ENCODE measurements at regions not wholly inside any gene's neighbourhood (a gene's known extent, or its start where the extent isn't known, plus 50 kb on each side); places are given as distances from the start of the nearest gene placed in this dataset.

GRCh38 chr13:66003558-66003957 is 1226.6 kb downstream of the PCDH9 start:
- no peak for TF ChIP-seq PBX3 (IDR thresholded peaks at IDR 0.05; ENCODE audit: insufficient replicate concordance, low read depth, low read length)
- no peak for TF ChIP-seq MTA3 (IDR thresholded peaks at IDR 0.05; ENCODE audit: borderline replicate concordance, low read length)
- no peak for TF ChIP-seq BCL3 (IDR thresholded peaks at IDR 0.05; ENCODE audit: borderline replicate concordance, insufficient read depth, low read depth, low read length, poor library complexity, severe bottlenecking)
- TF ChIP-seq CHD4 (IDR thresholded peaks at IDR 0.05), result no peak
- no peak for TF ChIP-seq CTCF (IDR thresholded peaks at IDR 0.05 in 2 of 3, conservative IDR thresholded peaks at IDR 0.05 in 1 of 3; ENCODE audit: control insufficient read depth in 2 of 3, extremely low read depth in 1 of 3, insufficient read depth in 1 of 3, low read depth in 3 of 3, low read length in 3 of 3)
- TF ChIP-seq SPI1 (IDR thresholded peaks at IDR 0.05; ENCODE audit: borderline replicate concordance, insufficient read depth, low read depth, low read length), result no peak
- no peak for TF ChIP-seq MAX (IDR thresholded peaks at IDR 0.05; ENCODE audit: low read depth, low read length)
- no peak for TF ChIP-seq YY1 (IDR thresholded peaks at IDR 0.05; ENCODE audit: low read depth, low read length)
- TF ChIP-seq RAD21 (IDR thresholded peaks at IDR 0.05; ENCODE audit: insufficient read depth, low read depth, low read length), result no peak
- TF ChIP-seq GATAD2B (conservative IDR thresholded peaks at IDR 0.05; ENCODE audit: low read depth), result no peak
- no peak for TF ChIP-seq EZH2 (IDR thresholded peaks at IDR 0.05; ENCODE audit: borderline replicate concordance, control insufficient read depth, low read depth, low read length)
